GM21825 (cell line): ENCODE measurements at regions not wholly inside any gene's neighbourhood (a gene's known extent, or its start where the extent isn't known, plus 50 kb on each side); places are given as distances from the start of the nearest gene placed in this dataset.
"Not testable (repeated sequence)": the region's sequence is repeated elsewhere in the genome, so short reads cannot be mapped to it uniquely, and the experiment has no call there.

ENCODE experiments used
- ATAC-seq: cut with Tn5 transposase; IDR thresholded peaks from one replicate; pipeline ENCODE4 v1.9.1; 2021; ENCODE audit warnings: mild to moderate bottlenecking, moderate library complexity; ENCODE audit not compliant: unreplicated experiment

DNA sequence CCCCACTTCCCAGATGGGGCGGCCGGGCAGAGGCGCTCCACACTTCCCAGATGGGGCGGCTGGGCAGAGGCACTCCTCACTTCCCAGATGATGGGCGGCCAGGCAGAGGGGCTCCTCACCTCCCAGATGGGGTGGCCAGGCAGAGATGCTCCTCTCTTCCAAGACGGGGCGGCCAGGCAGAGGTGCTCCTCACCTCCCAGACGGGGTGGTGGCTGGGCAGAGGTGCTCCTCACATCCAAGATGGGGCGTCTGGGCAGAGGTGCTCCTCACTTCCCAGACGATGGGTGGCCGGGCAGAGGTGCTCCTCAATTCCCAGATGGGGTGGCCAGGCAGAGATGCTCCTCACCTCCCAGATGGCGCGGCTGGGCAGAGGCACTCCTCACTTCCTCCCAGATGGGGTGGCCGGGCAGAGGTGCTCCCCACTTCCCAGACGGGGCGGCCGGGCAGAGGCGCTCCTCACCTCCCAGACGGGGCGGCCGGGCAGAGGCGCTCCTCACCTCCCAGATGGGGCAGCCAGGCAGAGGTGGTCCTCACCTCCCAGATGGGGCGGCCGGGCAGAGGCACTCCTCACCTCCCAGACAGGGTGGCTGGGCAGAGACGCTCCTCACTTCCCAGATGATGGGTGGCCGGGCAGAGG is 275.2 kb downstream of the LIPI start:
- ATAC-seq: not testable (repeated sequence)

DNA sequence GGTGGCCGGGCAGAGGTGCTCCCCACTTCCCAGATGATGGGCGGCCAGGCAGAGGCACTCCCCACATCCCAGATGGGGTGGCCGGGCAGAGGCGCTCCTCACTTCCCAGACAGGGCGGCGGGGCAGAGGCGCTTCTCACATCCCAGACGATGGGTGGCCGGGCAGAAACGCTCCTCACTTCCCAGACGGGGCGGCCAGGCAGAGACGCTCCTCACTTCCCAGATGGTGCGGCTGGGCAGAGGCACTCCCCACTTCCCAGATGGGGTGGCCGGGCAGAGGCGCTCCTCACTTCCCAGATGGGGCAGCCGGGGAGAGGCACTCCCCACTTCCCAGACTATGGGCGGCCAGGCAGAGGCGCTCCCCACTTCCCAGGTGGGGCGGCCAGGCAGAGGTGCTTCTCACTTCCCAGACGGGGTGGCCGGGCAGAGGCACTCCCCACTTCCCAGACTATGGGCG is 275.8 kb downstream of the LIPI start:
- ATAC-seq: not testable (repeated sequence)

DNA sequence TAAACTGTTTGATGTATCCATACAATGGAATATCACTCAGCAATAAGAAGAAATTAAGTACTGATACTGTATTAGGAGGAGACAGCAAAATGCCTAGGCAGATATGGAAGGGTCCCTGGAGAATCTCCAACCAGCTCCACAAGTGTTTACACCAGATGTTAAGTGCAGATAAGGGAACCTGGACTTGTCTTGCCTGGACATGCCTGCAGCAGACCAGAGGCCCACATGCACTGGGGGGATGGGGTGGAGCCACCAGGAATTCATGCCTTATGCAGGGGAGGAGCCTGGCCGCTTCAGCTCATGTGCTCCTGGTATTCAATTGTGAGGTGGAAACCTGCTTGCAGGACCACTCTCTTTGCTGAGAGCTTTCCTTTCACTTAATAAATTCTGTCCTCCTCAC is 287.6 kb downstream of the LIPI start:
- not testable (repeated sequence) for ATAC-seq

DNA sequence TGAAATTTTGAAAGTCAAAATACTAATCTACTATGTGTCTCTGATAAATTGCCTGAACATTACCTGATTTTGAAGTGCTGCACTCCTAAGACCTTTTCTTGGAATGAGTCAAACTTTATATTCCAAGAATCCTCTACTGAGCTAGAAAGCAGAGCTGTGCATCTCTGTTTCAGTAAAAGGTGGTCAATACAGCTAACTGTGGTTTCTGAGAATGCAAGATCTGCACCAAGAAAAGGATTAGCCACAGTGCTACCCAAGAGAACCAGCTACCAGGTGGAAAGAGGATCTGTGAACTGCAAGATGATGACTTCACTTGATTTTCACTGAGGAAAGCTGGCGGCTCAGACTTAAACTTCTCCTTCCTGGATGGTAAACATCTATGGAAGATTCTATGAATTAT is 289.3 kb downstream of the LIPI start:
- ATAC-seq: not testable (repeated sequence)

DNA sequence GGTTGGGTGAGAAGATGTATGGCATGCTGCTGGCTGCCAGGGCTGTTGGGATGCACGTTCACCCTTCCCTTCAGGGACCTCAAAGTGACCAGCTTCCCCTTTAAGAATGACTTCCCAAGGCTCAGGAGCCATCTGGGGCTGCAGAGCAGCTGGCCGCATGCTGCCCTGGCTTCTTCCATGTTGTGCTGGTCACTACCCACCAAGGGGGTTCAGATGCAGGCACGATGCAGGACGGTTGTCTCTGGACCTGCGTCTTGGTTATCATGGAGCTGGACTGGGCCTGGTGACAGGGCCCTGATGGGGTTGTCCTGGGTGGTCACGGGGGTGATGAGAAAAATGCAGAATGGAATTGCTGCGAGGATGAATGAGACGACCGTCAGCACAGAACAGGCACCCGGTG is 297.8 kb downstream of the POTED start:
- not testable (repeated sequence) for ATAC-seq

DNA sequence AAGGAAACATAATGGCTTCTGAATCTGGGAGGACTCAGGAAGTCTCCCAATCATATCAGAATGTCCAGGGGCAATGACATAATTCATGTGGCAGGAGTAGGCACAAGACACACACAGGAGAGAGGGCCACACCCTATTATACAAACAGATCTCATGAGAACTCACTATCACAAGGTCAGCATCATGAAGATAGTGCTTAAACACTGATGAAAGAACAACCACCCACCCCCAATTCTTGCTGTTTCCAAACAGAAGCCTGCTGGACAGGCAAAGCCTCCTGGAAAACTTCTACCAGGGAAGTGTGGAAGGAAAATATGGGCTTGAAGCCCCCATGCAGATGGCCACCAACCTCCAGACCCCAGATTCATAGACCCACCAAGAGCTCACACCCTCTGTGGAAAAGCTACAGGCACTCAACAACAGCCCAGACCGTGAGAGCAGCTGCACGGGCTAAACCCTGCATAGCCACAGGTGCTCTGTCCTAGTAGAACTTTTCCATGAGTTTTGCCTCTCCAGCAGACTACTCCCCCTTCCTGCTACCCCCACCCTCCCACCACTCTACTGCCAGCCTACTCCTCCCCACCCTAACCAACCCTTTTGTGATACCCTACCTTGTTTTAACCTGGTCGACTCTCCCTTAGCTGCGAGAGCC is 287.1 kb downstream of the POTED start:
- ATAC-seq: not testable (repeated sequence)

DNA sequence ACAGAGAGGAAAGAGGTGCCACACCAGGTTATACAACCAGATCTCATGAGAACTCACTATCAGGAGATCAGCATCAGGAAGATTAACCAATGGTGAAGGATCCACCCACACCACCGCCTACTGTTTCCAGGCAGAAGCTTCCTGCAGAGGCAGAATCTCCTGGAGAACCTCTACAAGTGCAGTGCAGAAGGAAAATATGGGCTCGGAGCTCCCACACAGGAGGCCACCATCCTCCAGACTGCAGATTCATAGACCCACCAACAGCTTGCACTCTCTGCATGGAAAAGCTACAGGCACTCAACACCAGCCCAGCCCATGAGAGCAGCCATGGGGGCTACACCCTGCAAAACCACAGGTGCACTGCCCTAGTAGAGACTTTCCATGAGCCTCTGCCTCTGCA is 284.0 kb downstream of the POTED start:
- ATAC-seq: not testable (repeated sequence)

DNA sequence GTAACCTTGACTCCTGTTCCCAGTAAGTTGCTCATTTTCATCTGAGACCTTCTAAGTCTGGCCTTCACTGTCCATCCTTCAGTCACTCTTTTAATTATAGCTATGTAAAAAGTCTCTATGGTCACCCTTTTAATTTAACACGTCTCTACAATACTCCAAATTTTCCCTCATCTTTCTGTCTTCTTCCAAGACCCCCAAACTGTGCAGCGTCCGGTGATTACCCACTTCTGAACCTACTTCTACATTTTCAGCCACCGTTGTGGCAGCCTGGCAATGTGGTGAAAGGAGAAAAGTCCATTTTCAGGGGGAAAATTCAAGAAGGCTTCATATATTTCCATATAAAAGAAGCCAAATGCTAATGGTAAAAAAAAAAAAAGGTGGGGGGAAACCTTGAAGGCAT is 283.4 kb downstream of the POTED start:
- ATAC-seq: not testable (repeated sequence)

DNA sequence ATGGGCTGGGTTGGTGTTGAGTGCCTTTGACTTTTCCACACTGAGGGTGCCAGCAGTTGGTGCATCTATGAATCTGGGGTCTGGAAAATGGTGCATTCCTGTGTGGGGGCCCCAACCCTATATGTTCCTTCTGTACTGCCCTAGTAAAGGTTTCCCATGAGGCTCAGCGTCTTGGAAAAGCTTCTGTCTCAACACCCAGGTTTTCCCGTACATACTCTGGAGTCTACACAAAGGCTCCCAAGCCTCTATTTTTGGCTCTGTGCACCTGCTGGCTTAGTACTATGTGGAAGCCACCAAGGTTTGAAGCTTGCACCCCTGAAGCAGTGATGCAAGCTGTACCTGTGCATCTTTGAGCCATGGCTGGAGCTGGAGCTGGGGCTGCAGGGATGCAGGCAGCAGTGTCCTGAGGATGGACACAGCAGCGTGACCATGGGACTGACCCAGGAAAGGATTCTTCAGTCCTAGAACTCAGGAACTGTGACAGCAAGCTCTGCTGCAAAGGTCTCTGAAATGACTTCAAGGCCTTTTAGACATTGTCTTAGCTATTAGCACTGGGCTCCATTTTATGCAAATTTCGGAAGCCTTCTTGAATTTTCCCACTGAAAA is 282.7 kb downstream of the POTED start:
- ATAC-seq: not testable (repeated sequence)

DNA sequence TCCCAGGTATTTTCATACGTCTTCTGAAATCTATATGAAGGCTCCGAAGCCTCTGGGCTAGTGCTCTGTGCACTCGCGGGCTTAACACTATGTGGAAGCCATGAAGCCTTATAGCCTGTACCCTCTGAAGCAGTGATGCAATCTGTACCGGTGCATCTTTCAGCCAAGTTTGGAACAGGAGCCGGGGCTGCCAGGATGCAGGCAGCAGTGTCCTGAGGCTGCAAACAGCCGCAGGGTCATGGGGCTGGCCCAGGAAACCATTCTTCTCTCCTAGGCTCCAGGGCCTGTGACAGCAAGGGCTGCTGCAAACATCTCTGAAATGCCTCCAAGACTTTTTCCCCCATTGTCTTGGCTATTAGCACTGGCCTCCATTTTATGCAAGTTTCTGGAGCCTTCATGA is 279.6 kb downstream of the POTED start:
- not testable (repeated sequence) for ATAC-seq

DNA sequence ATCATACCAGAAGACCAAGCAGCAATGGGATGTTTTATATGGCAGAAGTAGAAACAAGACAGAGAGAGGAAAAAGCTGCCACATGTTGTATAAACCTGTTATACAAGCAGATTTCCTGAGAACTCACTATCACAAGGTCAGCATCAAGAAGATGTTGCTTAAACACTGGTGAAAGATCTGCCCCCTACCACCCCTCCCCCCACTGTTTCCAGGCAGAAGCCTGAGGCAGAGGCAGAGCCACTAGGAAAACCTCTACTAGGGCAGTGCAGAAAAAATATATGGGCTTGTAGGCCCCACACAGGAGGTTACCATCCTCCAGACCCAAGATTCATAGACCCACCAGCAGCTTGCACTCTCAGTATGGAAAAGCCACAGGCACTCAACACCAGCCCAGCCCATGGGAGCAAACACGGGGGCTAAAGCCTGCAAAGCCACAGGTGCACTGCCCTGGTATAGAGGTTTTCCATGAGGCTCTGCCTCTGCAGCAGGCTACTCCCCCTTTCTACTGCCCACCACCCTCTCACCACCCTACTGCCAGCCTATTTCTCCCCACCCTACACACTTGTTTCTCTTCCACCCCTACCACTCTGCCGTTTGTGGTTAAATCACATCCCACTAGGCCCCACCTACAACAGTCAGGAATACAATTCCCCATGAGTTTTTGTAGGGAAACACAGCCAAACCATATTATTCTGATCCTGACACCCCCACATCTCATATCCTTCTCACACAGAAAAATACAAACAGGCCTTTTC is 274.2 kb downstream of the POTED start:
- ATAC-seq: not testable (repeated sequence)

DNA sequence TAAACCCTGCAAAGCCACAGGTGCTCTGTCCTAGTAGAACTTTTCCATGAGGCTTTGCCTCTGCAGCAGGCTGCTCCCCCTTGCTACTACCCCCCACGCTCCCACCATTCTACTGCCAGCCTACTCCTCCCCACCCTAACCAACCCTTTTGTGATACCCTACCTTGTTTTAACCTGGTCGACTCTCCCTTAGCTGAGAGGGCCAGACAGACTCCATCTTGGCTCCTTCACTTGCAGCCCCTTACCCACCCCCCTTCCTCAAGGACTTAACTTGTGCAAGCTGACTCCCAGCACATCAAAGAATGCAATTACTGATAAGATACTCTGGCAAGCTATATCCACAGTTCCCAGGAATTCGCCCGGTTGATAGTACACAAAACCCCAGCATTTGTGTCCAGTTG is 267.9 kb downstream of the POTED start:
- not testable (repeated sequence) for ATAC-seq

DNA sequence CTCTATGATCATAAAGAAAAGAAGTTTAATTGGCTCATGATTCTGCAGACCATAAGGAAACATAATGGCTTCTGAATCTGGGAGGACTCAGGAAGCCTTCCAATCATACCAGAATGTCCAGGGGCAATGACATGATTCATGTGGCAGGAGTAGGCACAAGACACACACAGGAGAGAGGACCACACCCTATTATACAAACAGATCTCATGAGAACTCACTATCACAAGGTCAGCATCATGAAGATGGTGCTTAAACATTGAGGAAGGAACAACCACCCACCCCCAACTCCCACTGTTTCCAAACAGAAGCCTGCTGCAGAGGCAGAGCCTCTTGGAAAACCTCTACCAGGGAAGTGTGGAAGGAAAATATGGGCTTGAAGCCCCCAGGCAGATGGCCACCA is 267.4 kb downstream of the POTED start:
- ATAC-seq: not testable (repeated sequence)

DNA sequence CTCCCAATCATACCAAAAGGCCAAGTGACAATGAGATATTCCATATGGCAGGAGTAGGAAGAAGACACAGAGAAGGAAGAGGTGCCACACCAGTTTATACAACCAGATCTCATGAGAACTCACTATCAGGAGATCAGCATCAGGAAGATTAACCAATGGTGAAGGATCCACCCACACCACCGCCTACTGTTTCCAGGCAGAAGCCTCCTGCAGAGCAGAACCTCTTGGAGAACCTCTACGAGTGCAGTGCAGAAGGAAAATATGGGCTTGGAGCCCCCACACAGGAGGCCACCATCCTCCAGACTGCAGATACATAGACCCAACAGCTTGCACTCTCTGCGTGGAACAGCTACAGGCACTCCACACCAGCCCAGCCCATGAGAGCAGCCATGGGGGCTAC is 264.4 kb downstream of the POTED start:
- ATAC-seq: not testable (repeated sequence)

DNA sequence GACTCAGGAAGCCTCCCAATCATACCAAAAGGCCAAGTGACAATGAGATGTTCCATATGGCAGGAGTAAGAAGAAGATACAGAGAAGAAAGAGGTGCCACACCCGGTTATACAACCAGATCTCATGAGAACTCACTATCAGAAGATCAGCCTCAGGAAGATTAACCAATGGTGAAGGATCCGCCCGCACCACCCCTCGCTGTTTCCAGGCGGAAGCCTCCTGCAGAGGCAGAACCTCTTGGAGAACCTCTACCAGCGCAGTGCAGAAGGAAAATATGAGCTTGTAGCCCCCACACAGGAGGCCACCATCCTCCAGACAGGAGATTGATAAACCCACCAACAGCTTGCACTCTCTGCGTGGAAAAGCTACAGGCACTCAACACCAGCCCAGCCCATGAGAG is 245.1 kb downstream of the POTED start:
- ATAC-seq: no peak

DNA sequence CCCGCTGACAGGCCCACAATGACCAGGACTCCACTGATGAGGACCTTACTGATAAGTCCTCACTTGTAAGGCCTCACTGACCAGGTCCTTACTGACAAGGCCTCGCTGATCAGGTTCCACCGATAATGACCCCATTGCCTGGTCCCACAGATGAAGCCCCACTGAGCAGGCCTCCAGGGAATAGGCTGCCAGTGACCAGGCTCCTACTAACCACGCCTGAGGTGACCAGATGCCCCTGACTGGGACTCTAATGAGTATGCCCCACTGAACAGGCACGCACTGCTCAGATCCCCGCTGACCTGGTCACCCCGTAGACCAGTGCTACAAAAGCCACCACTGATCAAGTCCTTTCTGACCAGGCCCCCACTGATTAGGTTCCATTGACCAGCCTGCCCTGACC is 241.2 kb downstream of the POTED start:
- ATAC-seq: not testable (repeated sequence)

DNA sequence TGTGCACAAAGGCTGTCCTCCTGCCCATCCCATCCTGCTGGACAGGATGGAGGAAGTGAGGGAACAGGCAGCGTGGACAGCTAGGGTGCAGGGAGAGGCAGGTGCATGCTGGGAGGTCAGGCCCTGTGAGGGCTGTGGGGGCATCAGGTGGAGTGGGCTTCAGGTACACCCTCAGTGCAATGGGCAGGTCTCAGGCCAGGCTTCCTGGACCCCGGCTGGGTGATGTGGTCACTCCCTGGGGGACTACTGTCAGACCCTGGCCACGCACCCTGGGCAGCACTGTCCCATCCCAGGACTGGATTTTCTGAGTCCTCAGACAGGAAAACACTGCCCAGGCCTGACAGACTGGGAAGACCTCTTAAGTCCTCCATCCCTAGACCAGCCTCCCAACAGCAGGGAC is 239.9 kb downstream of the POTED start:
- not testable (repeated sequence) for ATAC-seq

DNA sequence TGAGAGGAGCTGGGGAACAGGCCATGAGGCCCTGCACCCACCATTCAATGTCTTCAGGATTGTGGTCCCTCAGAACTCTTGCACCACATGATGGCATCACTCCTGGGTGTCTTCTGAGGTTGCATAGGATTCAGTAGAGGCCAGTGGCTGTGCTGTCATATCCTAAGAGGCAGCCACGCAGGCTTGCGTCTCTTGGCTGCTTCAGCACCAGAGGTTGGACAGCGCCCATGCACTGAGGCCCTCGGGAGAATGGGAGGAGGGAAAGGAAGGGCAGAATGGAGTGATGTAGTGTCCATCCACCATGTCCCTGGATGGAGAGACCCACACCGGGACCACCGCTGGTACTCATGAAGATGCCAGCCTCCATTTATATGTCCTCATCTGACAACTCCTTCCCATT is 237.1 kb downstream of the POTED start:
- ATAC-seq: not testable (repeated sequence)

DNA sequence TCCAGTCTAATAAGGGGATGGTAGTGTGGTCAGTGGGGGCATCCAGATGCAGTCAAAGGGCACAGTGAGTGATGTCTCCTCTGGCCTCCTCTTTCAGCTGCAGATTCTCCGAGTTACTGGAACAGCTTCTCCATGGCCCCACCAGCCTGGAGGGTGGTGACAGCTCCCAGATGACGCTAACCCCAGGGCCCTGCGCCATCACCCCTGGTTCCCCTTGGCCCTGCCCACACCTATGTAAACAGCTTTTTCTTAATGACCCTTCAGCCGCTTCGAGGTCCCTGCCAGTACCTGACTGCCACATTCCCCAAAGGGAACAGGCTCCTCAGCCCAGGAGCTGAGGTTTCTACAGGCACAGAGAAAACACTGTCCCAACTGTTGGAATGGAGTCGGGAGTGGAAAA is 235.0 kb downstream of the POTED start:
- not testable (repeated sequence) for ATAC-seq

DNA sequence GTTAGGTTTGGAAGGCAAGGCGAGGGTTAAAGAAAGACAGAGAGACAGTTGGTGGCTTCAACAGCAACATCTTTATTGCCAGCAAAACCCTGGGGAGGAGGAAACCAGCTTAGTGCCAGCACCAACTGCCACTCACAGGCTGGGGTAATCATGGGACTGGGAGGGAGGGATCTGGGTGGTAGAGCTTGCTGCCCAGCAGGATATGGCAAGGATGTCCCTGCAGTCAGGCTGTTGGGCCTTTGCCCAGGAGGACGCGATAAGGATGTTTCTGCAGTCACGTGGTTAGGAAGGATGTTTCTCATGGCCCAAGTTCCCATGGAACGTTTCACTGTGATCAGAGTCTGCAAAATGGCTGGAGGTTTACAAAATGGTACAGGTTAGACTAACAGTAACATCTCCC is 233.5 kb downstream of the POTED start:
- not testable (repeated sequence) for ATAC-seq

DNA sequence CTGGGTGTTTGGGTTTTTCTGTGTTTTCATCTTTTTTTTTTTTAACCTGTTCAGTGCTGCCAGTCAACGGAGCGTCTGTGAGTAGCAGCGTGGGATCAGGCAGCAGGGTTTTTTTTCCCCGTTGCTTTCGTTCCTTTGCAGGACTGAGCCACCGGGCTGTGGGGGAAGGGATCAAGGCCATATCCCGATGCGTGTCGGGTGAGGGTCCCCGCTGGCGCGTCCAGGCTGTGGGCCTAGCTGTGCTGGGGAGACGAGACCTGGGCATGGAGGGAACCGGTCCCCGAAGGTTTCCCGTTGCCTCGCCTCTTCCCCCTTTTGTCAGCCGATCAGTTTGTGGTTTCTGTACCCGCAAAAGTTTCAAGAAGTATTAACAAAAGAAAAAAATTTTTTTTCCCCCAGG is 218.1 kb downstream of the POTED start:
- ATAC-seq: not testable (repeated sequence)
